Neural cell (in vitro differentiated cells): ENCODE measurements at regions not wholly inside any gene's neighbourhood (a gene's known extent, or its start where the extent isn't known, plus 50 kb on each side); places are given as distances from the start of the nearest gene placed in this dataset.

Source experiments
- CTCF ChIP-seq: fragments of 450-650 bp; IDR thresholded peaks from 2 replicates; pipeline ENCODE4 v1.5.1; 2014; ENCODE audit warnings: antibody characterized with exemption, mild to moderate bottlenecking, moderate library complexity; ENCODE audit not compliant: poor library complexity, severe bottlenecking
- EP300 ChIP-seq: fragments of 450-650 bp; conservative IDR thresholded peaks from 2 replicates; pipeline ENCODE4 v1.6.1; 2014; ENCODE audit warnings: antibody characterized with exemption, mild to moderate bottlenecking, moderate library complexity; ENCODE audit not compliant: poor library complexity, severe bottlenecking
- EZH2 ChIP-seq: fragments of 200-600, 300-800 bp; shearing (Covaris generic), sonication (generic); IDR thresholded peaks from 2 replicates; pipeline ENCODE4 v1.6.1; 2014; ENCODE audit warnings: antibody characterized with exemption, low read length, borderline replicate concordance, mild to moderate bottlenecking; ENCODE audit not compliant: insufficient read depth, poor library complexity, severe bottlenecking
- POLR2AphosphoS5 ChIP-seq: IDR thresholded peaks from 2 replicates; pipeline ENCODE4 v1.6.1; 2012
- RAD21 ChIP-seq: fragments of 450-650 bp; conservative IDR thresholded peaks from 2 replicates; pipeline ENCODE4 v1.6.1; 2014; ENCODE audit warnings: antibody characterized with exemption, mild to moderate bottlenecking, moderate library complexity
- SMC3 ChIP-seq: fragments of 450-650 bp; conservative IDR thresholded peaks from 2 replicates; pipeline ENCODE4 v1.6.1; 2014; ENCODE audit warnings: antibody characterized with exemption, mild to moderate bottlenecking, moderate library complexity; ENCODE audit not compliant: poor library complexity
- TAF1 ChIP-seq: IDR thresholded peaks from 2 replicates; pipeline ENCODE4 v1.6.1; 2012; ENCODE audit warnings: low read depth

GRCh38 chrX:20438871-20439526, 172.3 kb upstream of the RPS6KA3 start:
- no peak for TF ChIP-seq POLR2AphosphoS5
- TF ChIP-seq CTCF = no peak
- no peak for TF ChIP-seq TAF1
- no peak for TF ChIP-seq EZH2
- TF ChIP-seq EP300 = no peak
- no peak for TF ChIP-seq SMC3
- TF ChIP-seq RAD21 = no peak
